WTC11 (cell line): ENCODE measurements at regions not wholly inside any gene's neighbourhood (a gene's known extent, or its start where the extent isn't known, plus 50 kb on each side); places are given as distances from the start of the nearest gene placed in this dataset.
"Not testable (repeated sequence)": the region's sequence is repeated elsewhere in the genome, so short reads cannot be mapped to it uniquely, and the experiment has no call there.

ENCODE experiments used
- ATAC-seq: fragments of 200-7000 bp; cut with Tn5 transposase; 2 replicates; pipeline ENCODE4 v1.10.0; 2021; ENCODE audit warnings: mild to moderate bottlenecking, moderate library complexity
- CTCF ChIA-PET: fragments of 300-600 bp; sonication (Branson Sonifier 250); formaldehyde crosslinking; loops from one replicate; lab custom pipeline; 2021; ENCODE audit warnings: antibody characterized with exemption; lab: Charles Lee
- POLR2A ChIA-PET: fragments of 350-600 bp; sonication (Branson Sonifier 250); formaldehyde crosslinking; loops from one replicate; lab custom pipeline; 2021; ENCODE audit warnings: antibody characterized with exemption; lab: Charles Lee
- DNase-seq: peaks from one replicate; pipeline ENCODE4 v3.0.0; 2021; ENCODE audit warnings: low spot score
- H3K27ac Mint-ChIP-seq: 2 replicates; pipeline ENCODE4 v1.8.0; 2021; ENCODE audit warnings: mixed read lengths
- H3K27me3 Mint-ChIP-seq: 2 replicates; pipeline ENCODE4 v1.8.0; 2021; ENCODE audit warnings: low read depth, mild to moderate bottlenecking, moderate library complexity, mixed read lengths
- H3K36me3 Mint-ChIP-seq: 2 replicates; pipeline ENCODE4 v1.8.0; 2021; ENCODE audit warnings: mixed read lengths
- H3K4me1 Mint-ChIP-seq: 2 replicates; pipeline ENCODE4 v1.8.0; 2022; ENCODE audit warnings: mixed read lengths
- H3K4me3 Mint-ChIP-seq: 2 replicates; pipeline ENCODE4 v1.8.0; 2021; ENCODE audit warnings: mild to moderate bottlenecking, moderate library complexity, mixed read lengths
- H3K9me3 Mint-ChIP-seq: 2 replicates; pipeline ENCODE4 v1.8.0; 2021; ENCODE audit warnings: mixed read lengths
- AR ChIP-seq: fragments of 250-450 bp; sonication (Bioruptor Pico); IDR thresholded peaks from 2 replicates; pipeline ENCODE4 v1.9.0; 2021; ENCODE audit warnings: mild to moderate bottlenecking
- ATF1 ChIP-seq: sonication (generic); formaldehyde crosslinking; IDR thresholded peaks from 2 replicates; pipeline ENCODE4 v1.8.1; 2023; ENCODE audit warnings: mild to moderate bottlenecking, moderate library complexity, missing genetic modification reagents
- ELF4 ChIP-seq: sonication (generic); formaldehyde crosslinking; IDR thresholded peaks from 2 replicates; pipeline ENCODE4 v1.8.1; 2022; ENCODE audit warnings: low read depth, mild to moderate bottlenecking, moderate library complexity, missing genetic modification reagents
- IRF2 ChIP-seq: sonication (generic); formaldehyde crosslinking; IDR thresholded peaks from 2 replicates; pipeline ENCODE4 v1.8.0; 2022; ENCODE audit warnings: low read depth, missing genetic modification reagents, borderline replicate concordance
- MAX ChIP-seq: sonication (generic); formaldehyde crosslinking; IDR thresholded peaks from 2 replicates; pipeline ENCODE4 v1.8.0; 2022; ENCODE audit warnings: mild to moderate bottlenecking, missing genetic modification reagents
- MYBL2 ChIP-seq: sonication (generic); formaldehyde crosslinking; IDR thresholded peaks from 2 replicates; pipeline ENCODE4 v1.8.1; 2023; ENCODE audit warnings: mild to moderate bottlenecking, moderate library complexity, missing genetic modification reagents
- NFYB ChIP-seq: sonication (generic); formaldehyde crosslinking; conservative IDR thresholded peaks from 2 replicates; pipeline ENCODE4 v1.8.0; 2022; ENCODE audit warnings: low read depth, missing genetic modification reagents
- NR2C2 ChIP-seq: sonication (generic); formaldehyde crosslinking; IDR thresholded peaks from 2 replicates; pipeline ENCODE4 v1.8.0; 2022; ENCODE audit warnings: mild to moderate bottlenecking, missing genetic modification reagents
- OVOL2 ChIP-seq: fragments of 250-450 bp; sonication (Bioruptor Pico); IDR thresholded peaks from 2 replicates; pipeline ENCODE4 v1.9.0; 2021; ENCODE audit warnings: mild to moderate bottlenecking, borderline replicate concordance
- PRRX2 ChIP-seq: fragments of 250-450 bp; sonication (Bioruptor Pico); IDR thresholded peaks from 2 replicates; pipeline ENCODE4 v1.8.0; 2021; ENCODE audit warnings: mild to moderate bottlenecking
- SMAD3 ChIP-seq: sonication (generic); formaldehyde crosslinking; IDR thresholded peaks from 2 replicates; pipeline ENCODE4 v1.8.0; 2022; ENCODE audit warnings: missing genetic modification reagents, mild to moderate bottlenecking, borderline replicate concordance
- TEAD1 ChIP-seq: sonication (generic); formaldehyde crosslinking; IDR thresholded peaks from 2 replicates; pipeline ENCODE4 v1.8.0; 2022; ENCODE audit warnings: mild to moderate bottlenecking, missing genetic modification reagents
- TEAD4 ChIP-seq: sonication (generic); formaldehyde crosslinking; IDR thresholded peaks from 2 replicates; pipeline ENCODE4 v1.8.0; 2022; ENCODE audit warnings: mild to moderate bottlenecking, missing genetic modification reagents
- TP53 ChIP-seq: sonication (generic); formaldehyde crosslinking; IDR thresholded peaks from 2 replicates; pipeline ENCODE4 v1.8.1; 2023; ENCODE audit warnings: mild to moderate bottlenecking, missing genetic modification reagents
- ZNF138 ChIP-seq: sonication (generic); formaldehyde crosslinking; conservative IDR thresholded peaks from 2 replicates; pipeline ENCODE4 v1.8.1; 2022; ENCODE audit warnings: mild to moderate bottlenecking, moderate library complexity, missing genetic modification reagents
- ZNF317 ChIP-seq: sonication (generic); formaldehyde crosslinking; IDR thresholded peaks from 2 replicates; pipeline ENCODE4 v1.8.1; 2023; ENCODE audit warnings: low read depth, mild to moderate bottlenecking, moderate library complexity, missing genetic modification reagents, borderline replicate concordance
- ZNF532 ChIP-seq: fragments of 250-450 bp; sonication (Bioruptor Pico); IDR thresholded peaks from 2 replicates; pipeline ENCODE4 v1.9.0; 2021; ENCODE audit warnings: mild to moderate bottlenecking, borderline replicate concordance
- ZNF671 ChIP-seq: fragments of 250-450 bp; sonication (Bioruptor Pico); IDR thresholded peaks from 2 replicates; pipeline ENCODE4 v1.8.0; 2021; ENCODE audit warnings: mild to moderate bottlenecking
- ZSCAN18 ChIP-seq: fragments of 250-450 bp; sonication (Bioruptor Pico); IDR thresholded peaks from 2 replicates; pipeline ENCODE4 v2.1.2; 2022; ENCODE audit warnings: mild to moderate bottlenecking, moderate library complexity
- TF ChIP-seq, protein P1 (sequence below): sonication (generic); formaldehyde crosslinking; IDR thresholded peaks from 2 replicates; pipeline ENCODE4 v1.8.1; 2022; ENCODE audit warnings: low read depth, missing genetic modification reagents, borderline replicate concordance

- no peaks in the 10 kb centered on the region for H3K36me3 Mint-ChIP-seq
- ATAC-seq (no peak), DNase-seq (no peak)
- H3K4me1 Mint-ChIP-seq = peaks cover 7% of the 10 kb centered on the region
- TF ChIP-seq OVOL2 (CRISPR knock-in tag) (no peak), ZNF532 (CRISPR knock-in tag) (no peak), TEAD1 (CRISPR knock-in tag) (no peak), NR2C2 (CRISPR knock-in tag) (no peak)
- CTCF ChIA-PET = no interaction called here
- H3K27me3 Mint-ChIP-seq = no peaks in the 10 kb centered on the region
- POLR2A ChIA-PET = no interaction called here
- no peak overlapping the region for H3K27ac Mint-ChIP-seq
- 0 out of 2 replicates have a peak, but pooled peaks cover 3% of the 10 kb centered on the region for H3K9me3 Mint-ChIP-seq
- no peak overlapping the region for H3K4me3 Mint-ChIP-seq
Measured at GRCh38 chr21:35556536-35556935, 503.8 kb downstream of the SETD4 start.

DNA sequence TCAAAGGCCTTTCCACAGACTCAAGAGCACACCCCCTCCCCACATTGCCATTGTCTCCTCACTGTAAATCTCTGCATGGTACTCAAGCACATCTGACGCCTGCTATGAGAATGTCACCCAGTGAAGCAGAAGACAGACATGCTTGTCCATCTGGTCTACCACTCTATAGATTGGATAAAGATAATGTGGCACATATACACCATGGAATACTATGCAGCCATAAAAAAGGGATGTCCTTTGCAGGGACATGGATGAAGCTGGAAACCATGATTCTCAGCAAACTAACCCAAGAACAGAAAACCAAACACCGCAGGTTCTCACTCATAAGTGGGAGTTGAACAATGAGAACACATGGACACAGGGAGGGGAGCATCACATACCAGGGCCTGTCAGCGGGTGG lies 503.4 kb upstream of the RUNX1 start:
- ATAC-seq, H3K36me3 Mint-ChIP-seq, H3K9me3 Mint-ChIP-seq, CTCF ChIA-PET, H3K4me3 Mint-ChIP-seq, POLR2A ChIA-PET, DNase-seq, H3K4me1 Mint-ChIP-seq, H3K27me3 Mint-ChIP-seq, H3K27ac Mint-ChIP-seq: not testable (repeated sequence)

DNA sequence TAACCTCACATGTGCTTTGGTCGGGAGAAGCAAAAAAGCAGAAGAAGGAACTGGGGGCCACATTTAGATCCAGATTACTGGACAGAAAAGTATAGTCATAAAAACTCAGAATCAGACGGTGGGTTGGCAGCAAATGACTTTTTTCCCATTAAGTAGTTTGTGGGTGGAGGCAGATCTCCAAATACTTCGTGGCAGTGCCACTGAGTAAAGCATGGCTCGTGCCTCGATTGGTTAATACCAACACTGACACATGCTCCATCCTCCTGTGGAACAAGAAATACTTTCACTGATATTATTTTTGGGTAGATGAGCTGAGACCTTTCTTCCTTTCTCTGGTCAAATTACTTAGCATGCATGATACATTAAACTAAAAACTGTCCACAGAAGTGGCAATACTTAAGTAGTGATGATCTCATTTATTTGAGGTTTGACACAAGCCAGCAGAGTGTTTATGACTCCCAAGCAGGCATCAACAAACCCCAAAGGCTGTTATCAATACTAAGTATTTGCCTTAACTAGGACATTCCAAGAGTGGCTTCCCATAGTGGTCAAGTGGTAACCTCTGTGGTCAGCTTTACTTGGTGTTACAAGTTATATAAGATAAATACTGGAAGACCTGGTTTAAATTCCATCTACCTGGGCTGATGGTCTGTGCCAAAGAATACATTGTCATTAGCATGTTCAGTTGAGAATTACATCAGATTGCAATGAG lies 500.0 kb upstream of the RUNX1 start:
- ChIA-PET CTCF (no interaction called here), POLR2A (no interaction called here)
- ATAC-seq (no peak), DNase-seq (no peak)
- no peak overlapping the region for H3K4me3 Mint-ChIP-seq
- no peaks in the 10 kb centered on the region for H3K27me3 Mint-ChIP-seq
- no peaks in the 10 kb centered on the region for H3K4me1 Mint-ChIP-seq
- no peak for TF ChIP-seq AR (CRISPR knock-in tag)
- TF ChIP-seq, protein P1, sequence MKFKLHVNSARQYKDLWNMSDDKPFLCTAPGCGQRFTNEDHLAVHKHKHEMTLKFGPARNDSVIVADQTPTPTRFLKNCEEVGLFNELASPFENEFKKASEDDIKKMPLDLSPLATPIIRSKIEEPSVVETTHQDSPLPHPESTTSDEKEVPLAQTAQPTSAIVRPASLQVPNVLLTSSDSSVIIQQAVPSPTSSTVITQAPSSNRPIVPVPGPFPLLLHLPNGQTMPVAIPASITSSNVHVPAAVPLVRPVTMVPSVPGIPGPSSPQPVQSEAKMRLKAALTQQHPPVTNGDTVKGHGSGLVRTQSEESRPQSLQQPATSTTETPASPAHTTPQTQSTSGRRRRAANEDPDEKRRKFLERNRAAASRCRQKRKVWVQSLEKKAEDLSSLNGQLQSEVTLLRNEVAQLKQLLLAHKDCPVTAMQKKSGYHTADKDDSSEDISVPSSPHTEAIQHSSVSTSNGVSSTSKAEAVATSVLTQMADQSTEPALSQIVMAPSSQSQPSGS = no peak
- TF ChIP-seq MAX = no peak
- TF ChIP-seq NFYB (CRISPR knock-in tag) = no peak
- TF ChIP-seq PRRX2 (CRISPR knock-in tag) = no peak
- no peak for TF ChIP-seq ZSCAN18 (CRISPR knock-in tag)
- no peak for TF ChIP-seq IRF2 (CRISPR knock-in tag)
- TF ChIP-seq TEAD4 (CRISPR knock-in tag) = no peak
- no peak for TF ChIP-seq ELF4 (CRISPR knock-in tag)
- TF ChIP-seq ZNF138 (CRISPR knock-in tag) = no peak
- TF ChIP-seq ZNF317 (CRISPR knock-in tag) = no peak
- TF ChIP-seq ZNF671 (CRISPR knock-in tag) = no peak
- no peak for TF ChIP-seq SMAD3
- TF ChIP-seq ATF1 (CRISPR knock-in tag) = no peak
- no peak for TF ChIP-seq TP53 (CRISPR knock-in tag)
- no peak for TF ChIP-seq MYBL2 (CRISPR knock-in tag)
- peaks cover 8% of the 10 kb centered on the region; the same call in 1 of the 2 replicates for H3K9me3 Mint-ChIP-seq
- no peak overlapping the region for H3K27ac Mint-ChIP-seq
- H3K36me3 Mint-ChIP-seq = no peaks in the 10 kb centered on the region
